GM19240 (cell line): ENCODE measurements at regions not wholly inside any gene's neighbourhood (a gene's known extent, or its start where the extent isn't known, plus 50 kb on each side); places are given as distances from the start of the nearest gene placed in this dataset.
"Not testable (repeated sequence)": the region's sequence is repeated elsewhere in the genome, so short reads cannot be mapped to it uniquely, and the experiment has no call there.

Source experiments
- DNase-seq: peaks from one replicate; pipeline ENCODE4 v3.0.0; 2011; ENCODE audit warnings: low spot score; ENCODE audit not compliant: insufficient read length

DNA sequence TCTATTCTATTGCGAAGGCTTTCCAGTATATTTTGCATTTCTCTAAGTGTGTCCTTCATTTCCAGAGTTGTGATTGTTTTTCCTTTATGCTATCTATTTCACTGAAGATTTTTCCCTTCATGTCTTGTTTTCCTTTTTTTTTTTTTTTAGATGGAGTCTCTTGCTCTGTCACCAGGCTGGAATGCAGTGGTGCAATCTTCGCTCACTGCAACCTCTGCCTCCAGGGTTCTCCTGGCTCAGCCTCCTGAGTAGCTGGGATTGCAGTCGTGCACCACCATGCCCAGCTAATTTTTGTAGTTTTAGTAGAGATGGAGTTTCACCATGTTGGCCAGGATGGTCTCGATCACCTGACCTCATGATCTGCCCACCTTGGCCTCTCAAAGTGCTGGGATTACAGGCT is 479.9 kb upstream of the MAN1A1 start:
- DNase-seq = not testable (repeated sequence)

DNA sequence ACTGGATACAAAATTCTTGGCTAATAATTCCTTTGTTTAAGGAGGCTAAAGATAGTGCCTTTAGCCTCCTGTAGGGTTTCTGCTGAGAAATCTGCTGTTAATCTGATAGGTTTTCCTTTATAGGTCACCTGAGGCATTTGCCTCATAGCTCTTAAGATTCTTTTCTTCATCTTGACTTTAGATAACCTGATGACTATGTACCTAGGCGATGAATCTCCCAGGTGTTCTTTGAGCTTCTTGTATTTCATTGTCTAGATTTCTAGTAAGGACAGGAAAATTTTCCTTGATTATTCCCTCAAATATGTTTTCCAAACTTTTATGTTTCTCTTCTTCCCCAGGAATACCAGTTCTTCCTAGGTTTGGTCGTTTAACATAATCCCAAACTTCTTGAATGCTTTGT is 479.4 kb upstream of the MAN1A1 start:
- DNase-seq = no peak

DNA sequence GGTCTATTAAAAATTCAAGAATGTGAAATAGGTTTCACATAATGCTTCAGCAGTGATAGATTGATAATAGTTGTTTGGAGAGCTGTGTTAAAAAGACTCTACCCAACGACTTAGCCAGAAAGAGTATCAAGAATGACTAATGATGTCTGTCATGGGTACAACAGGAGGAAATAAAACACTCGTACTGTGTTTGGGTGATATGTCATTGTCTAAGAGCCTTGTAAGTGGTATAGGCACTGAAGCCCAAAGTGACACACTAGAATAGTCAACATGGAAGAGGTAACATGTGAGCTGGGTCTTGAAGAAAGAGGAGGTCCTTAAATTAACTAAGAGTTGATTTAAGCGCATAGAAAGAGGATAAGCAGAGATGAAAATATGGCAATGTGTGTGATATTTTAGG is 471.8 kb upstream of the MAN1A1 start:
- no peak for DNase-seq

DNA sequence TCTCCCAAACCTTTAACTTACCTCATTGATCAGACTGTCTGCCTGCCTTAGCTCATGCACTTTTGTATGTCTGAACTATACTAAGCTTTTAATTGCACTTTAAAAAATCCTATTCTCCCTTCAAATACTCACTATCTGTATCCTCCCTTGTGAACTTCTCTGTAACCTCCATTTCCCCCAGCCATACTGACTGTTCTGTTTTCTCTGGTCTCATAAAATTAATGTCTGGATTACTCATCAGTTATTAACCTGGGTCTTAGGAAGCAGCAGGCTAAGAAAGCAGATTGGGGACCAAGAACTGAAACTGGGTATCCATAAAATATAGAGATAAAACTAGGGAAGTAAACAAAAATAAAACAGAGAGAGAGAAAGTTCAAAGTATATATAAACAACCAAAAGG is 469.3 kb upstream of the MAN1A1 start:
- no peak for DNase-seq

DNA sequence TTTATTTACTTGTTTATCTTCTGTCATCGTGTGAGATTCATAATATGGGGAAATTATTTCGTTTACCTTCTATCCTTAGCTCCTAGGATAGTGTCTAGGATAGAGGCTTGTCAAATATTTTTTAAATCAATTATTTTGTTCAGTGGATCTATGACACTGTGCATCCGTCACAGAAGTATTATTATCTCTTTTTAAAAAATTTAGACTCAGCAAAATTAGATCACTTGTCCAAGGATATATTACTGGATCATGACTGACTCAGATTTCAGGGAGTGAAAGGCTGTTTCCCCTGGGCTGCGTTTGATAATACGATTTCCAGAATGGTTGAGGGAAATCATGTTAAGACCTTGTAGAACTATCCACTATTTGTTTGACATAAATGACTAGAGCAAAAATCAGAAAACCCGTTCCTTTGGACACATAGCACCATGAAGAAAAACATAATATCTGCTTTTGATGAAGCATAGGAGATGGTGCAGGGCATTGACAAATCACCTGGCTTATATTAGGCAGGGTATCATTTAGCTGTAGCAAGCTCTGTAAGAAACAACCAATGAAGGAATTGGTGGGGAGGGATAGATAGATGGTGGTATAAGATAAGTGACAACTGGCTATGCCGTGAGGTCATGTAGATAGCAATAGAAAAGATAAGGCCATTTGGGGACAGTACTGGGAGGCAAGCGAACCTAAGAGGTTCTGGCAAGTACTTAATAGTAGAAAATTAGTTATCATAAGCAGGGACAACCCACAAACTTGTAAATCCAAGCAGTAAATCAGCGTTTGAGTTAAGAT is 465.2 kb upstream of the MAN1A1 start:
- DNase-seq = no peak

DNA sequence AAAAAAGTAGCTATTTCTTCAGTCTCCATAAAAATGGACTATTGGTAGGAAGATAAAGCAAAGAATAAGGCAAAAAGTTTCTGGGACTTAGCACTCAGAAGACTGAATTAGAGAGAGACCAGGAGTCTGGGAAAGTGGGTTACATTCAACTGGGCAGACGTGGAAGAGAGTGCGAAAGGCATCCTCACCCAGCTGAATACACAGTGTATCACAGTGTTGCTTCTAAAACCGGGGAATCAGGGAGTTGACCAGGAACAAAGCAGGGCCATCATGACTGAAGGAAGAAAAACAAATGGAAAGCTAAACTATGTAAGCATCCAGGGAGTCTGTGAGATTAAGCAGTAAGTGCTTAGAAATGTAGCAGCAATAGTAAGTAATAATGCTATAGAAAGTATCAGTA is 452.9 kb upstream of the MAN1A1 start:
- no peak for DNase-seq

DNA sequence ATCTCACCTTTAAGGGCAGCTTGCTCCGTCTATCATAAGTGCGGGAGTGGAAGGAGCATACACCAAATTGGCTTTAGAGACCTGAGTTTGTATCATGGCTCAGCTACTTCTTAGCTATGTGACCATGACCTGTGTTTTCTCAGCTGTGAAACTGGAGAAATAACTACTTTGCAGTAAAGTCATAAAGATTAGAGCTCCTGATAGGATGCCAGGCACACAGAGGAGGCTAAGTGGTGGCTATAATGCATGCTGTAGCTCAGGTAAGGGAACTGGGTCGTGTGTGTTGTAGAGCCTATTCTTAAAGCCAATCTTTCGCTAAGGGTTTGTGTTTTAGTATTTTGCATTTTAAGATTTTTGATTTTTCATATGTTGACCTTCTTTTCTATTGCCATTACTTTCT is 451.5 kb upstream of the MAN1A1 start:
- no peak for DNase-seq

DNA sequence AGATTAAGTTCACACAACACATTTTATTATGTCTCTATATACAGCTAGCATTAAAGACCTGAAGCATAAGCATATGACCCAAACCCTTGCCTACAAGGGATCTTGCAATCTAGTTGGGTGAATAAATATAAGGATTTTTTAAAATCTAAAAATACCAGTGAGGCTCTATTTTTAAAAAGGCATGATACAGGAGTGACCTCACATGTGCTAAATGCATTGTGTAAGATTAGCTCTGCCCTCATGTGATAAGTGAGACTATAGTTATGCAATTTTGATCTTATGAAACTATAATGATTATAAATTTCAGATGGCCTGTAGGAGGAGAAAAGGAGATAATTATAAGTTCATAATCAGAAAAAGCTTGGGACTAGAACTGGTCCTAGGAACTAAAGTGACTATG is 451.0 kb upstream of the MAN1A1 start:
- DNase-seq = no peak

DNA sequence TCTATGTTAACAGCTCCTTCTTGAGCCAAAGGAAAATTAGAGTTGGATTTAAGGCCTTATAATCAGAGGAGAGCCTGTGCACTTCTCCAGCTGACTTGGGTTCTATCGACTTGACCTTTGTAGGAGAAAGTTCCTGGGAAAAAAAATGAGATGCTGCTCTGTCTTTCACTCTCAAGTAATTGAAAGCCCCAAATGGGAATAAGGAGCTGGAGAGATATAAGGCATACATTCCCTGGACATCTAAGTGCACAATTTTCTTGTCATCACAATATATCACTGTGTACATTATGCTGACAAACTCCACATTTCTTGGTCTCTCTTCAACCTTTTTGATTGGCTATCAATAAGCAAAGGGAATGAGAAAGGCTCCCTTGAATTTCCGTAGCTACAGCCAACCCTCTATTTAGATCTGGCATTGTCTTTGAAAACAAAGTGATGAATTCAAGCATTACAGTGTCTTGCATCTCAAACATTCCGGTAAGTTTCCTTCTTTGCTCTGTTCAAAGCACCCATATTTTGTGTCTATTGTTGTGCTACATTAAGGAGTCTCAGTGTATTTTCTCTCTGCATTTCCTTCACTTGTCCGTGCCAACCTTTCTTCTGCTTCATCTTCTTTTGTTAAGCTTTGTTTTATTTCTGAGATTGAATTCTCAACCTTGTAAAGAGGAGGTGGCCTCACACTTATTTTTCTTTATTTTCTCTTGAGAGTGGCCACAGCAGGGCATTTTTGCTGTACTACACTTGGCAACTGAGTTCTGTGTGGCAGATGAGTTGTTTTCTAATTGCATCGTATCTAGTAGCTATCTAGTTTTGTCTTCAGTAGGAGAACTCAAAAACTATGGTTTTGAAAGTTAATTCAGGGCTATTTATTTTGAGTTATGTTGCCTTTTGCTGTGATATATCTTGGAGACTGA is 450.3 kb upstream of the MAN1A1 start:
- DNase-seq = no peak

DNA sequence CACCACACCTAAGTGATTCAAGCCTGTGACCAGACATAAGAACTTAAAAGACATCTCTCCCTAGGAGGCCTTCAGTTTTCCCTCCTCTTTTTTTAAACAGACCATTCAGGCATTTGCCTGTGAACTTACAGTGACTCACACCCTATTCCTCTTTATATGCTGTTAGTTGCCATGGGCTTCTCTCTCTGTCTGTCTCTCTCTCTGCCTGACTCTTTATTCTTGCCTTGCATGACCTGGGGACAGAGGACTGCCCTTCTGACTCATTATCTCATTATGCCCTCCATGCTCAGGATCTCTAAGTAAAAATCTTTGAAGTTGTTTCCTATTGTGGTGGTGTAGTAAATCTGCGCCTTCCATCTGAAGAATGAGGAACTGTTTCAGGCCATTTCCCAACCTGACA is 442.2 kb upstream of the MAN1A1 start:
- no peak for DNase-seq

DNA sequence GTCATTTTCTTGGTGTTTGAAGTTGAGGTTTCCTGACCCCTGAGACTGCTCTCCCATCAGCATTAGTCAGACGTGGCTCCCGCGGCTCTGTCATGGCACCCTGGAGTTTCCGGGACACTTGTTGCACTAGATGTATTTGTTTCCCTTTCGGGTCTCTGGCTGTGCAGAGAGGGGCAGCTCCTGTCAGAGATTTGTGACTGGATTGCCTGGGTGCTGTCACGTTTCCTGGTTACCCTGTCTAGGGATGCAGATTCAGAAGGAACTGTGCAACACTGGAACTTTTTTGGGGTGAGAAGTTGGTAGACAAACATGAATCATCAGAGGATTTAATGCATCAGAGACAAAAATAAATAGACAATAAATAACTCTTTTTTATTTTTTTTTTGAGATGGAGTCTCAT is 431.8 kb upstream of the MAN1A1 start:
- DNase-seq = no peak

DNA sequence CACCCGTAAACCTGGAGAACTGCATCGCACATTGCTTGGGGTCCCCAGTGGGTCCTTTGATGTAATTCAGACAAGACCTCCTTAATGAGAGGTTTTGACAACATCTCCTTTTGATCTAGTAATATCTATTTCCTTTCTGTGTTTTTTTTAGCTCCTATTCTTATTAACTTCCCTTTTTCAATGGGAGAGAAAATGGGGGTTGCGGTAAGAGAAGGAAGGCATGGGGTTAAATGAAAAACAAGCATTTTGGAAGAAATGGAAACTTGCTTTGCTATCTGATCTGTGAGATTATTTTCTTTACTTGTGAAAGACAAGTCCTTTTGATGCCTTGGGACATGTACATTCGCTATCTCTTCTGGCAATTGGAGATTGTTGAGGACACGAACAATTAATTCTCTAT is 418.6 kb upstream of the MAN1A1 start:
- no peak for DNase-seq

DNA sequence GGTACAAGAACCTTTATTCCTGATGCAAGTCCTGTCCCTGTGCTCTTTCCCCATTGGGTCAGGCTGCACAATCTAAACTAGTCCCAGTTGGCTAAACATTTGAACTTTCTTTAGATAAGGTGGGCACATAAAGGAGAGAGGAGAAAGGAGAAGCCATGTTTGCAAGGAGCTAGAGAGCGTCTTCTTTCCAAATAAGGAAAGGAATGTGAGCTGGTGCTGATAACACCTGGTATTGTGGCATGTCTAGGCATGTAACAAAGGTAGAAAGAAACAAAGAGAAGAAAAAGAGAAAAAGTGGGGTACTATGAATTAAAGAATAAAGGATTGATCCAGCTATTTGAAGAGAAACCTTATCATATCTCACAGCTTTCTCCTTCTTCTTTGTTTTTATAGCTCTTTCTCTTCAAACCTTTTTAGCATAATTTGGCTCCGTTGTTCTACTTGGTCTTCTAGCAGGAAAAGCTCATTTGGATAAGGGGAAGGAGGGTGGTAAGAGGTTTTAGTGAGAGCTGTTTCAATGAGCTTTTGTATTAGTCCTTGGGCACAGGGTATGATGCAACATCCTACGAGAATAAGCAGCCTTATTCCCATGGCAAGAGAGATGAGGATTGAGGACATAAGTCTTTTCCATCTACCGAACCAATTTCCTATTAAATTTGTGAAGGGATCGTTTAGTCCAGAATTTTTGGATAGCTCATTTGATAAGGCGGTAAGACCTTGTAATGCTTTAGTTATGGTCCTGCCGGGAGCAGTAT is 415.5 kb upstream of the MAN1A1 start:
- DNase-seq = no peak

DNA sequence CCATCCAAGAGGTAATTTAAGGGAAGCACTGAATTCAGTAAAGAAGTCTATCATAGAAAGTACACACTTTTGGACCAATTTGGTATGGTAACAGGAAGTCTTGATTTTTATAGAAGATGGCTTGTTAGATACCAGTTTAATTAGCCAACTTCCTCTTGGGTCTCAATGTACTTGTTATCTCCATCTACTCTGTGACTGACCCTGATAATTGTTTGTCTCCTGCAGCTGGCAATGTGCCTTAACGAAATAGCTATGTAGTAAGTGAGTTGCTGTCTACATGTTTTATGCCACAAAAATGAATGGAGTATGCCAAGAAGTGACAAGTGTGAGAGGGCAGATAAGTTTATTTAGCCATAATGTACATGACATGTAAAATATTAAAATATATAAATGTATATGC is 410.5 kb upstream of the MAN1A1 start:
- no peak for DNase-seq

DNA sequence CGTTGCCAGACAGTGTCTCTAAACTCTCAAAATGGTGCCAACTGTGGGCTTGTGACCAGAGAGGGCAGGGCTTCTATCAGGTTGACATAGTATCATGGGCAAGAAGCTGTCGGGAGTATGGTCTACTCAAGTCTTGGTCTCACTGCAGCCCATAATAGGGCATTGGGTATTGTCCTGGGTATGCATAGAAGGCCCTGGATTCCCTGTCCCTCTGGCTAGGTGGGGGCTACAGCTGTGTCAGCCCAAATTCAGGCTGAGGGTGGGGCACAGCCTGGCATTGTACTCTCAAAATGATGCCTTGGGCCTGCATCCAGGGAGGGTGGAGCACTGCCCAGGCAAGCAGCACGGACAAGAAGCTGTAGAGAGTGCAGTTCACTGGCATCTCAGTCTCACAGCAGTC is 408.8 kb upstream of the MAN1A1 start:
- DNase-seq = no peak

DNA sequence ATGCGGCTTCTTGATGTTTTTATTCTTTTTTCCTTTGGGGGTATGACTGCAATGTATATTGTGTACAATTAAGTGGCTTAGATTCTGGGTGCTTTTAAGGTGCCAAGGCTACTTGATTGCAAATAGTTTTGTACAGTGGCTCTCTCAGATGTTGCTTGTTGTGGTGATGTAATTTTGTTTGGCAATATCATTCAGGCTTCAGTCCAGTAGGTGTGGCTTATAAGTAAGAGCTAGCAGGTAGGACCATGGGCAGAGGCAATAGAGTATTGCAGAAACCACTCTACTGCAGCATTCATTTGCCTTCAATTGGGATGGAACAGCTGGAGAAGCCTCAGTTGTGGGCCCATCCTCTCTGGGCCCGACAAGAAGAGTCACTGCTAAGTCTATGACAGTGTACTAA is 407.9 kb upstream of the MAN1A1 start:
- no peak for DNase-seq

DNA sequence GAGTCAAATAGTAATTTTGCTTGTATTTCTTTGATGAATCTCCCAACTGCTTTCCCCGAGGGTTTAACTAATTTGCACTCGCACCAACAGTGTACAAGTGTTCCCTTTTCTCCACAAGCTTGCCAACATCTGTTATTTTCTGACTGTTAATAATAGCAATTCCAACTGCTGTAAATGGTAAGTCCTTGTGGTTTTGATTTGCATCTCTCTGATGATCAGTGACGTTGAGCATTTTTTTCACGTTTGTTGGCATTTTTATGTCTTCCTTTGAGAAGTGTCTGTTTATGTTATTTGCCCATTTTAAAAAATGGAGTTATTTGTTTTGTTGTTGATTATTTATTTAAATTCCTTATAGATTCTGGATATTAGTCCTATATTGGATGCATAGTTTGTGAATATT is 399.8 kb upstream of the MAN1A1 start:
- DNase-seq = no peak

DNA sequence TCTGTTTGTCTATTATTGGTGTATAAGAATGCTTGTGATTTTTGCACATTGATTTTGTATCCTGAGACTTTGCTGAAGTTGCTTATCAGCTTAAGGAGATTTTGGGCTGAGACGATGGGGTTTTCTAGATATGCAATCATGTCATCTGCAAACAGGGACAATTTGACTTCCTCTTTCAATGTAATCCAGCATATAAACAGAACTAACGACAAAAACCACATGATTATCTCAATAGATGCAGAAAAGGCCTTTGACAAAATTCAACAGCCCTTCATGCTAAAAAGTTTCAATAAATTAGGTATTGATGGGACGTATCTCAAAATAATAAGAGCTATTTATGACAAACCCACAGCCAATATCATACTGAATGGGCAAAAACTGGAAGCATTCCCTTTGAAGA is 399.0 kb upstream of the MAN1A1 start:
- DNase-seq = not testable (repeated sequence)

DNA sequence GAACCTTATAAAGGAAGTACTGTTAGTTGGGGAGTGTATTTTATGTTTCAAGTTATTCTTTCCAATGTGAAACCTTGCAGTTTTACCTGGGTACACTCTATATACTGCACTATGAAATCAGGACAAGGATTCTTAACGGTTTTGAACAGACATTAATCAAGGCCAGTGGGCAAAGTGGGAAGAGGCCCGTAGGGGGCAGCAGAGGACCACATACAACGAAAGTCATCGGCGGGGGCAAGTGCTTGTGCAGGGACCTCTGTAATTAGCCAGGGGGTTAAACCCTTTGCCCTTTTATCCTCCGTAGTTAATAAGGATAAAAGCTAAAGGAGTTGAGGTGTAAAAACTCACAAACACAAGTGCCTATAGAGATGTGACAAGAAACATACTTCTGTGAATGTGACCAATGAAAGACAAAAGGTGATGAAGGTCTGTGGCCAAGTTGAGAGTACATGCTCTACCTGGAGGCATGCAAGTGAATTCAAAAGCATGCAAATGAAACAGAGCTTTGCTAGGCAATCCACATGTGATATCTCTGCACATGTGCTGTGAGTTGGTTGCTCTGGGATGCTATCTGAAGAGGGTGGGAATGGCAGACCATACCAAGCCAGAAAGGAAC is 392.7 kb upstream of the MAN1A1 start:
- peak; percentile 23 for DNase-seq

DNA sequence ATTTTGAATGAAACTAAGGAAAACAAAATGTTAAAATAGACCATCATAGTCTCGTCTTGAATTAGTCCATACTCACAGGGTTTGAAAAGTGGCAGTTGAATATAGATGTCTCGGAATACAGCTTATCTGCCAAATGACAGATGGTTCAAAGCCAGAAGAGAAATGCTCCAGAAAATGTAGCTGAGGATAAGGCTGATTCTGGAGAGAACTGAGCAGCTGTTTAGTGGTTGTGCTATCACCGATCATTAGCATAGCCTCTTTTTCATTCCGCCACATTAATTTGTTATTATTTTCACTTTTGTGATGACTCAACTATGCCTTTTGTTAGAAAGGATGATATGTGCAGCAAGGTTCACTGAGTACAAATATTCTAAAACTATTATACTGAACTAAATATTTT is 390.2 kb upstream of the MAN1A1 start:
- DNase-seq = no peak

DNA sequence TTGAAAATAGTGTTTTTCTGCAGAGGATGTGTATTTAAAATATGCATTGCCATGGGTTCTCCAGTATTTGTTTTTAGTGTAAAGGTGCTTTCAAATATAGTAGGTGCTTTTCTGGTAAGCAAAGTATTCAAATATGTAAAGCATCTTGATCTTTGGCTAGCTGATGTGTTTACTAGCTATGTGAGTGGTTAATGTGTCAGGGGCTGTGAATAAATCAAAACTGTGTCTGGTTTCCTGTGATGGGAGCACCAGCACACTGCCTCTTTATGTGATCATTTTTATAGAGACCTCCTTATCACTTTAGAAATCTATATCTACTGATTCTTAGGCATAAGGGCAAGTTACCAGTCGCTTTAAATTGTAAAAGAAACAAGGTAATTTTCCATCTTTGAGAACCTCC is 388.9 kb upstream of the MAN1A1 start:
- no peak for DNase-seq
